H9 (cell line): ENCODE measurements at regions not wholly inside any gene's neighbourhood (a gene's known extent, or its start where the extent isn't known, plus 50 kb on each side); places are given as distances from the start of the nearest gene placed in this dataset.

Source experiments
- DNase-seq: peaks from one replicate; pipeline ENCODE4 v3.0.0-alpha.2; 2017
- H2AFZ ChIP-seq: one replicate; pipeline ENCODE4 v1.6.1; 2013; ENCODE audit warnings: mild to moderate bottlenecking, low read length, control low read depth, moderate library complexity
- H2AK5ac ChIP-seq: 2 replicates; pipeline ENCODE4 v1.6.1; 2013; ENCODE audit warnings: low read length, control low read depth, mixed read lengths; ENCODE audit not compliant: insufficient read length
- H2BK120ac ChIP-seq: one replicate; pipeline ENCODE4 v1.6.1; 2013; ENCODE audit warnings: low read depth, mild to moderate bottlenecking, low read length, control low read depth, inconsistent platforms; ENCODE audit not compliant: poor library complexity, severe bottlenecking
- H2BK12ac ChIP-seq: 2 replicates; pipeline ENCODE4 v1.6.1; 2013; ENCODE audit warnings: low read length, control low read depth, mixed read lengths, low read depth; ENCODE audit not compliant: insufficient read length
- H2BK15ac ChIP-seq: 2 replicates; pipeline ENCODE4 v1.6.1; 2013; ENCODE audit warnings: low read depth, low read length, control low read depth
- H2BK20ac ChIP-seq: one replicate; pipeline ENCODE4 v1.6.1; 2013; ENCODE audit warnings: low read depth, mild to moderate bottlenecking, low read length, control low read depth, inconsistent platforms; ENCODE audit not compliant: poor library complexity, severe bottlenecking
- H2BK5ac ChIP-seq: 2 replicates; pipeline ENCODE4 v1.6.1; 2013; ENCODE audit warnings: low read length, control low read depth, mixed read lengths; ENCODE audit not compliant: insufficient read length
- H3K14ac ChIP-seq: 2 replicates; pipeline ENCODE4 v1.6.1; 2013; ENCODE audit warnings: low read length, control low read depth; ENCODE audit not compliant: insufficient read depth
- H3K18ac ChIP-seq: 2 replicates; pipeline ENCODE4 v1.6.1; 2013; ENCODE audit warnings: low read depth, mild to moderate bottlenecking, mixed read lengths, low read length, control low read depth; ENCODE audit not compliant: insufficient read length
- H3K23ac ChIP-seq: 2 replicates; pipeline ENCODE4 v1.6.1; 2013; ENCODE audit warnings: low read length, control low read depth, mixed read lengths, low read depth; ENCODE audit not compliant: insufficient read length
- H3K23me2 ChIP-seq: 2 replicates; pipeline ENCODE4 v1.6.1; 2013; ENCODE audit warnings: low read depth, mild to moderate bottlenecking, mixed read lengths, low read length, control low read depth; ENCODE audit not compliant: insufficient read length, poor library complexity, severe bottlenecking
- H3K27ac ChIP-seq: 2 replicates; pipeline ENCODE4 v1.5.1; 2013; ENCODE audit warnings: low read length, control low read depth, mixed read lengths, low read depth; ENCODE audit not compliant: insufficient read length
- H3K27me3 ChIP-seq: 2 replicates; pipeline ENCODE4 v1.6.1; 2013; ENCODE audit warnings: low read length, control low read depth, inconsistent platforms; ENCODE audit not compliant: insufficient read depth
- H3K4ac ChIP-seq: 2 replicates; pipeline ENCODE4 v1.6.1; 2013; ENCODE audit warnings: low read depth, mild to moderate bottlenecking, control low read depth, inconsistent platforms, low read length, moderate library complexity
- H3K4me1 ChIP-seq: 2 replicates; pipeline ENCODE4 v1.6.1; 2013; ENCODE audit warnings: low read length, control low read depth, inconsistent platforms; ENCODE audit not compliant: insufficient read depth
- H3K4me2 ChIP-seq: 2 replicates; pipeline ENCODE4 v1.6.1; 2013; ENCODE audit warnings: low read length, control low read depth, mixed read lengths; ENCODE audit not compliant: insufficient read length, insufficient read depth
- H3K56ac ChIP-seq: 2 replicates; pipeline ENCODE4 v1.6.1; 2013; ENCODE audit warnings: low read depth, mild to moderate bottlenecking, mixed read lengths, low read length, control low read depth; ENCODE audit not compliant: insufficient read length
- H3K79me1 ChIP-seq: 2 replicates; pipeline ENCODE4 v1.6.1; 2013; ENCODE audit warnings: low read depth, mild to moderate bottlenecking, moderate library complexity, low read length, control low read depth, inconsistent platforms; ENCODE audit not compliant: insufficient read depth, poor library complexity, severe bottlenecking
- H3K79me2 ChIP-seq: 2 replicates; pipeline ENCODE4 v1.6.1; 2013; ENCODE audit warnings: low read length, control low read depth, inconsistent platforms; ENCODE audit not compliant: insufficient read depth
- H3K9ac ChIP-seq: 2 replicates; pipeline ENCODE4 v1.6.1; 2013; ENCODE audit warnings: low read length, control low read depth, mixed read lengths; ENCODE audit not compliant: insufficient read length; ENCODE audit errors: extremely low read depth
- H3K9me3 ChIP-seq: one replicate; pipeline ENCODE4 v1.6.1; 2013; ENCODE audit warnings: low read depth, low read length, inconsistent platforms; ENCODE audit not compliant: control insufficient read depth
- H3T11ph ChIP-seq: one replicate; pipeline ENCODE4 v1.6.1; 2013; ENCODE audit warnings: mild to moderate bottlenecking, low read length, control low read depth, inconsistent platforms
- H4K20me1 ChIP-seq: one replicate; pipeline ENCODE4 v1.6.1; 2013; ENCODE audit not compliant: control insufficient read depth, insufficient read length, insufficient read depth
- H4K5ac ChIP-seq: 2 replicates; pipeline ENCODE4 v1.6.1; 2013; ENCODE audit warnings: low read depth, mild to moderate bottlenecking, mixed read lengths, low read length, control low read depth; ENCODE audit not compliant: insufficient read length
- H4K8ac ChIP-seq: replicated peaks from 2 replicates; pipeline ENCODE4 v1.6.1; 2013; ENCODE audit warnings: low read length, control low read depth, mixed read lengths, low read depth; ENCODE audit not compliant: insufficient read length
- H4K91ac ChIP-seq: 2 replicates; pipeline ENCODE4 v1.6.1; 2013; ENCODE audit warnings: low read depth, mild to moderate bottlenecking, moderate library complexity, mixed read lengths, low read length, control low read depth; ENCODE audit not compliant: insufficient read length
- H3K27ac Mint-ChIP-seq, 3 experiments: 2 replicates in 2 of 3; 3 replicates in 1 of 3; pipeline ENCODE4 v1.8.0; 2020 to 2021; ENCODE audit warnings: mixed read lengths in 3 of 3, mild to moderate bottlenecking in 1 of 3, moderate library complexity in 1 of 3
- H3K27me3 Mint-ChIP-seq: 2 replicates; pipeline ENCODE4 v1.8.0; 2021; ENCODE audit warnings: low read depth, mild to moderate bottlenecking, moderate library complexity, mixed read lengths
- H3K36me3 Mint-ChIP-seq, 3 experiments: 2 replicates in 2 of 3; 3 replicates in 1 of 3; pipeline ENCODE4 v1.8.0; 2020 to 2021; ENCODE audit warnings: low read depth in 3 of 3, mixed read lengths in 3 of 3; ENCODE audit not compliant: insufficient read depth in 1 of 3
- H3K4me1 Mint-ChIP-seq, 2 experiments: 2 replicates each; pipeline ENCODE4 v1.8.0; 2020; ENCODE audit warnings: mixed read lengths in 2 of 2
- H3K4me3 Mint-ChIP-seq, 2 experiments: 2 replicates in 1 of 2; 3 replicates in 1 of 2; pipeline ENCODE4 v1.8.0; 2020 to 2021; ENCODE audit warnings: mild to moderate bottlenecking in 2 of 2, mixed read lengths in 2 of 2, moderate library complexity in 1 of 2
- H3K9me3 Mint-ChIP-seq, 2 experiments: 2 replicates in 1 of 2; 3 replicates in 1 of 2; pipeline ENCODE4 v1.8.0; 2020; ENCODE audit warnings: mild to moderate bottlenecking in 2 of 2, mixed read lengths in 2 of 2, moderate library complexity in 1 of 2
- WGBS: extraction: QIAGEN DNeasy Blood & Tissue Kit; methylation state at CpG from one replicate; pipeline ENCODE4 v1.1.7; 2013; ENCODE audit warnings: missing lambda C conversion rate, low lambda C conversion rate, mixed read lengths; ENCODE audit not compliant: insufficient read length; ENCODE audit errors: extremely low coverage; 5-methylcytosine and 5-hydroxymethylcytosine counted together
- TF ChIP-seq, protein P1 (sequence below): fragments of 200-600 bp; sonication (generic); conservative IDR thresholded peaks from 3 replicates; pipeline ENCODE4 v1.8.0; 2021; ENCODE audit warnings: antibody characterized with exemption, mild to moderate bottlenecking

DNA sequence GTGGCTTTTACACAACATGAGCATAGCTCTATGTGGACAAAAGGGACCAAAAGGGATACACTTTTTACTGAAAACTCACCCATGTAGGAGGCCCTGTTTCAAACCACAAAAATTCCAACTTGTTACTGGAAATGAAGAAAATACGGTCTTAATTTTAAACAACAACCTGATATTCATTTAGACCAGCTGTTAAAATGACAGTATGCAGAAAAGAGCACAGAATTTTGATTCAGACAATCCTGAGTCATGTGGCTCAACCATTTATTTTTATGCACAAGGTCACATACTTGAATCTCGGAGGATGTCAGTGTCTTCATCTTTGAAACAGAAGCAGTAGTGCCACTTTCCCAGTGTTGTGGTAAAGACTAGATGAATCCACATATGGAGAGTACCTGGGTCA lies 426.5 kb upstream of the NFE2L3 start:
- H2AK5ac ChIP-seq, result no peak overlapping the region
- no peak for DNase-seq
- H3K56ac ChIP-seq, result no peak overlapping the region
- no peak overlapping the region for H3K27ac ChIP-seq
- H2AFZ ChIP-seq, result no peak overlapping the region
- H4K5ac ChIP-seq, result no peak overlapping the region
- H3K79me2 ChIP-seq, result no peaks in the 10 kb centered on the region
- peaks cover 10% of the 10 kb centered on the region for H3K4me1 ChIP-seq
- H3K23me2 ChIP-seq, result no peaks in the 10 kb centered on the region
- Mint-ChIP-seq H3K9me3 (no peaks in the 10 kb centered on the region), H3K4me3 (no peak overlapping the region), H3K27me3 (peaks cover 5% of the 10 kb centered on the region; the same call in 1 of the 2 replicates), H3K27ac (no peak overlapping the region), H3K36me3 (no peaks in the 10 kb centered on the region), H3K4me1 (peaks cover 40 to 59% of the 10 kb centered on the region in 2 experiments)
- H4K8ac ChIP-seq, result no peak overlapping the region
- no peak overlapping the region for H3K18ac ChIP-seq
- H3T11ph ChIP-seq, result no peak overlapping the region
- H2BK120ac ChIP-seq, result no peak overlapping the region
- H4K20me1 ChIP-seq, result no peaks in the 10 kb centered on the region
- H3K79me1 ChIP-seq, result no peaks in the 10 kb centered on the region
- WGBS, result no CpG with 5 or more reads among the region's 2 CpGs
- H4K91ac ChIP-seq, result no peak overlapping the region
- H3K4ac ChIP-seq, result no peak overlapping the region
- H3K14ac ChIP-seq, result no peak overlapping the region
- no peak overlapping the region for H2BK15ac ChIP-seq
- H2BK5ac ChIP-seq, result no peak overlapping the region
- no peak overlapping the region for H3K23ac ChIP-seq
- H3K9me3 ChIP-seq, result no peaks in the 10 kb centered on the region
- no peak overlapping the region for H3K4me2 ChIP-seq
- H2BK12ac ChIP-seq, result no peak overlapping the region
- no peak overlapping the region for H2BK20ac ChIP-seq
- H3K27me3 ChIP-seq, result no peaks in the 10 kb centered on the region
- no peak overlapping the region for H3K9ac ChIP-seq
- TF ChIP-seq, protein P1, sequence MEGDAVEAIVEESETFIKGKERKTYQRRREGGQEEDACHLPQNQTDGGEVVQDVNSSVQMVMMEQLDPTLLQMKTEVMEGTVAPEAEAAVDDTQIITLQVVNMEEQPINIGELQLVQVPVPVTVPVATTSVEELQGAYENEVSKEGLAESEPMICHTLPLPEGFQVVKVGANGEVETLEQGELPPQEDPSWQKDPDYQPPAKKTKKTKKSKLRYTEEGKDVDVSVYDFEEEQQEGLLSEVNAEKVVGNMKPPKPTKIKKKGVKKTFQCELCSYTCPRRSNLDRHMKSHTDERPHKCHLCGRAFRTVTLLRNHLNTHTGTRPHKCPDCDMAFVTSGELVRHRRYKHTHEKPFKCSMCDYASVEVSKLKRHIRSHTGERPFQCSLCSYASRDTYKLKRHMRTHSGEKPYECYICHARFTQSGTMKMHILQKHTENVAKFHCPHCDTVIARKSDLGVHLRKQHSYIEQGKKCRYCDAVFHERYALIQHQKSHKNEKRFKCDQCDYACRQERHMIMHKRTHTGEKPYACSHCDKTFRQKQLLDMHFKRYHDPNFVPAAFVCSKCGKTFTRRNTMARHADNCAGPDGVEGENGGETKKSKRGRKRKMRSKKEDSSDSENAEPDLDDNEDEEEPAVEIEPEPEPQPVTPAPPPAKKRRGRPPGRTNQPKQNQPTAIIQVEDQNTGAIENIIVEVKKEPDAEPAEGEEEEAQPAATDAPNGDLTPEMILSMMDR, result no peak
